Fibroblast of peridontal ligament (primary cell): ENCODE measurements at regions not wholly inside any gene's neighbourhood (a gene's known extent, or its start where the extent isn't known, plus 50 kb on each side); places are given as distances from the start of the nearest gene placed in this dataset.
A peak's percentile ranks its signal among the peaks of the same experiment; 100 is the strongest.

ENCODE experiments used
- DNase-seq: peaks from one replicate; pipeline ENCODE4 v3.0.0-alpha.2; 2010; ENCODE audit errors: extremely low read depth

DNA sequence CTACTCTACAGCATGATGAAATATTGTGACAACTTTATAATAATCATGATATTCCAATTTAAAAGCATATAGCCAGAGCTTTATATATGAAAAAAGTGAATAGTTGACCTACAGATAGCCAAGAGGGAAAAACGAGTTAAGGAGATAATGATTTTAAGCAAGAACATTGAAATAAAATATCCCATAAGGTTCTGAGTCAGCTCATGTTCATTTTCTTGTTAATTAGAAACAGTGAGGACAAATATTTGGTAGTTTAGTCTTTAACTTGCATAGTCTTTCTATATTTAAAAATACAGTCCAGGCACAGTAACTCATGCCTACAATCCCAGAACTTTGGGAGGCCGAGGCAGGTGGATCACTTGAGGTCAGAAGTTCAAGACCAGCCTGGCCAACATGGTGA lies 55.8 kb upstream of the CDH6 start:
- DNase-seq: peak; percentile 60

DNA sequence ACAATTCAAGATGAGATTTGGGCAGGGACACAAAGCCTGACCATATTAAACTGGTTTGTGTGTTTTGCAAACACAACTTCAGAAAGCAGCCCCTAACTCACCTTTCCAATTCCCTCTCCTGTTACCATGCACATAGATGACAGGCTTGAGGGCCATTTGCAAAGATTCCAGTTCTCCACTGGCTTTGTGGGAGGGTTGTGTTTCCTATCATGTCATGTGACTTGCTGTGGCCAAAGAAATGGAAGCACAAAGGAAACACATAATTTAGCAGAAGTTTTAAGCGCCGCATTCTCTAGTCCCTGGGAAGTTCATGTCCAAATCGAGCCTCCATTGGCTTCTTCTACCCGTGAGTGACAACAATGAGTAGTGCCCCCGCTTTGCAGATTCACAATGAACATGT lies 57.9 kb upstream of the CDH6 start:
- no peak for DNase-seq

DNA sequence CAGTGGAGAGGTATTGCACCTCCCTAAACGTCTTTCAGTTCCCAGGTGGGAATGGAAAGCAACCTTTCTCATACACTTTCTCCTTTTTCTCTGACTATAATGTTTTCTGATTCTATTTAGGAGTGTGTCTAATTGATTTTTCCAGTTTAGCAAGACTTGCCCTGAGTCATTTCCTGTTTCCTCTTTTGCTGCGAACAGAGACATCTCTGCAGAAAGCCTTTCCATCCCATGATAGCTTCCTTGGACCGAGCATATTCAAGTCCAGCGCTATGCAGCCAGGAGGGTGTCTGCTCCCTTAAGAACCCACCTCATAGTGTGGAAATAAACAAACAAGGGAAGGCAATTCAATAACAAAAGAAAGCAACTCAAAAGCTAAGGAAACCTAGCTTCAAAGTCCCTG lies 60.0 kb upstream of the CDH6 start:
- DNase-seq: no peak

DNA sequence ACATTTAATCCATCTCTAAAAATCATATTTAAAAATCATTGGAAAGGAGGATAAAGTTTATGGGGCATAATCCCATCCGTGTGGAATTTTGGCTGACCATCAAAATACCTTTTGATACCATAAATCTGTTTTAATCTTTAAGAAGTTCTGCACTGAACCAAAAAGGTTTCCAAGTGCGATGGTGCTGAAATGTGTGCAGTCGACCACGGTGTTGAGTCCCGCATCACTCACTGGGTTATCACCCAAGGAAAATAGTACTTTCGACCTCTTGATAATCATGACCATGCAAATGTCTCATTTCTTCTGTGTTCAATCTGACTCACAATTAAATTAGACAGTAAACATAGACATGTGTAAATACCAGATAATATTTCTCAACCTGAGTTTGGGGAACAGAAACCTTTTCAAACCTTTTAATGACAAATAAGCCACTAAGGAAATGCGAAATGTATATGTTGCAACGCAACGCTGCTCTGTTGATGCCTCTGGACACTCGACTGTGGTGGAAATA lies 62.0 kb upstream of the CDH6 start:
- no peak for DNase-seq

DNA sequence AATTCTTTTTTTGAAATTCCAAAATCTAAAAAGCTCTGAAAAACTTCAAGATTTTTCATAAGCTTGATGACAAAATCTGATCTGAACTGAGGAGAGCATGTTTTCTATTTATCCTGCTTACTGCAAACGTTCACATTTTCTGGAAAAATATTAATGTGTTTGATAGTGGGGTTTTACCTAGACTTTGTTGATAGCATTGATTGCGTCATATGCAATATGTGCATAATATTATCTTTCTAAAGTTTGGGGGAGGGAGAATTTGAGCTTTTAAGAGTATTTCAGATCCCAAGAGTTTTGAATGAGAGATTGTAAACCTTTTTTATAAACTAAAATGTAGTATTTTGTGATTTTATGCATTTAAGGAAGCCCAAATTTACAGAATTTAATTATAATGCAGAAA lies 62.8 kb upstream of the CDH6 start:
- DNase-seq: no peak

DNA sequence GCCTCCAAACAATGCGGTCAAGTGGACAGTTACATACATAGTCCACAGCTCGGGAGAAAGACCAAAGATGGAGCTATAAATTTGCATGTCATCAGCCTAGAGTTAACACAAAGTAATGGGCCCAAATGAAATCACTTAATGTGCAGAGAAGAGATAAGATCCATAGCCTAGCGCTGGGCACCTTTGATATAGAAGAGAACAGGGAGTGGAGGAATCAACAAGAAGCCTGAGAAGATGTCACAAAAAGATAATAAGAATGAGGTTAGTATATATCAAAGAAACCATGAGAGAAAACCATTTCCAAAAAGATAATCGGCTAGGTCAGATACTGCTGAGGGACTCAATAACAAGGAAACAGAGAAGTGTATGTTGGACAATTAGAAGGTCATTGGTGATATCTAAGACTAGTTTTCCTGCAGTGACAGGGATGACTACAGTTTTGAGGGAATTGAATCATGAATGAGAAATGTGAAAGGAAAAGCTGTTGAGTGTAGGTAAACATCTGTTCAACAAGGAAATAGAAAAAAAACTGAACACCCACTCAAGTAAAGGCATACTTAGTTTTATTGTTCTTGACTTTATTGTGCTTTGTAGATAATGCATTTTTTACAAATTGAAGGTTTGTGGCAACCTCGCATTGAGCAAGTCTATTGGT lies 68.7 kb upstream of the CDH6 start:
- DNase-seq: no peak

DNA sequence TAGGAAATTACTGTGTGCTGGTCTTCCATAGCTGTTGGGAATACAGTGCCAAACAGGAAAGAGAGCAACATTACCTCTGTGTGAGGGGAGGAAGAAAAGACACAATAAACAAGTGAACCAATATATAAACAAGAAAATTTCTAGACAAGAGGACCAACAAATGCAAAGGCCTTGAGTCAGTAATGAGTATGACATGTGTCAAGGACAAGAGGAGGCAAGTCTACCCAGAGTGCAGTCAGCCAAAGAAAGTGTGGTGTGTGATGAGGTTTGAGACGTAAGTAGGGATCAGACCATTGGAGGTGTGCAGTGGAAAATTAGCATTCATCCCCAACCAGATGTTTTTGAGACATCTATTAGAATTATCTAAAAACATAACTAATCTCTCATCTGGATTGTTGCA lies 69.5 kb upstream of the CDH6 start:
- DNase-seq: no peak

DNA sequence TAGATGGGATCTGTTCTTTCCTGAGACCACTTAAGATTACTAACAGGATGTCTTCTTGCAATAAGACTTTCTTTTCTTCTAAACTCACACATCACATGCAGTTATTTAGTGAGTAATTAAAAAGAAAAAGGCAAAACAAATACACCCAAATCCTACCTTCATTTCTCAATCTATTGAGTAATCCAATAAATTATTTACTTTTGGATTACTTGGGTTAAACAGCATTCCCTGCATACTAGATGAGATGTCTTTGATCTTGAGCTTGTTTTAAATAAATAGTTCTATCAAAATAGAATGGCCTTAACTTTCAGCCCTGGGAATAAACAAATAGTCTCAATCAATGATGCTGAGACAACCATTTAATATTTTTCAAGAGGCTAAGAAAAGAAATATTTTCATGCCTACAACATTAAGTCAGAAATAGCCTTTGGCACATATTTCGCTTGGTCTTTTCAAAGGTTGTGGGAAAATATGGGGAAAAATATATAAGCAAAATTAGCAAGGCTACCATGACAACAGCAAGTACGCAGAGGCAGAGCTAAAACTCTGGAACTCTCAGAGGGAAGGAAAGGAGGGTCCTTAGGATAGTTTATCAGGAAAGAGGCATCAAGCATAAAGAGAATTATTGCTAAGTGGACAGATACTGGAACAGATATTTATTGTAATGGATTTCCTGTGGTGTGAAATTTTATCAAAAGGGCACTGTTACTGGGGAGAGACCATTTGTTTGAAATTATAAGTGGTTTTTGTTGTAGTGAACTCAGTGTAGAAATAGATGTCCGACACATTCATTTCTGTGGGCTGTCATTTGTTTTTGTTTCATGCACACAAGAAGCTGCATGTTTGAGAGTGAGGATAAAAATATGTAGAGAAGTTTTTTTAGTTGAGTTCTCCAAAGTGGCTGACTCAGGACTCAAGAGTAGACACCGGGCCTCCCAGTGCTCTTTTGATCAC lies 70.2 kb upstream of the CDH6 start:
- DNase-seq: peak; percentile 68

DNA sequence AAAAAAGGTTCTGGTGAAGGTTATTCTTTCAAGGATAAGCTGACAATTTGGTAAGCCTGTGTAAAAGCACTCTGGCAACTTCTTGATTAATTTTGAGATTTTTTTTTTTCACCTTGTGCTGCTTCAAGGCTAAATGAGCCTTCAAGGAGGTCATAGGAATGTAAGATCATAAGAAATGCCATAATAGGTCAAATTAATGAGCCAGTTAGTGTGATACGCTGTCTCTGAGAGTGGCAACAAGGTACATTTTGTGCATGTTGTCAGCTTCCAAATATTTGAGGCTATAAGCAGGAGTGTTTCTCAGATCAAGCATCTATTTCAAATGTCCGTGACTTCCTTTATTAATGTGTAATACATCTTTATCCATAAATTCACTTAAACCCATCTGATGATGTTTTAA lies 72.3 kb upstream of the CDH6 start:
- no peak for DNase-seq

DNA sequence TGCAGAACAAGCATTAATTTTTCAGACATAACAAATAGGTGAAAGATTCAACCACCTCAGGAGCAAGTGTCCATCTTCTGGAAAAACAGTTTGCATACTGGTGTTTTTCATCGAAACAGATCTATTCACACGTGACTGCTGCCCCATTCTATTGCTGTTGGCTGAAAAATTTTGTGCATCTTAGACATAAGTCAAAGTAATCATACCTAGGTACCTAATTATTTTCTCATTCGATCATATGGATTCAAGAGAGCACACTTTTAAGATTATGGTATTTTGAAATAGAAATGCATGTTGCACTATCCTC lies 72.9 kb upstream of the CDH6 start:
- DNase-seq: no peak

DNA sequence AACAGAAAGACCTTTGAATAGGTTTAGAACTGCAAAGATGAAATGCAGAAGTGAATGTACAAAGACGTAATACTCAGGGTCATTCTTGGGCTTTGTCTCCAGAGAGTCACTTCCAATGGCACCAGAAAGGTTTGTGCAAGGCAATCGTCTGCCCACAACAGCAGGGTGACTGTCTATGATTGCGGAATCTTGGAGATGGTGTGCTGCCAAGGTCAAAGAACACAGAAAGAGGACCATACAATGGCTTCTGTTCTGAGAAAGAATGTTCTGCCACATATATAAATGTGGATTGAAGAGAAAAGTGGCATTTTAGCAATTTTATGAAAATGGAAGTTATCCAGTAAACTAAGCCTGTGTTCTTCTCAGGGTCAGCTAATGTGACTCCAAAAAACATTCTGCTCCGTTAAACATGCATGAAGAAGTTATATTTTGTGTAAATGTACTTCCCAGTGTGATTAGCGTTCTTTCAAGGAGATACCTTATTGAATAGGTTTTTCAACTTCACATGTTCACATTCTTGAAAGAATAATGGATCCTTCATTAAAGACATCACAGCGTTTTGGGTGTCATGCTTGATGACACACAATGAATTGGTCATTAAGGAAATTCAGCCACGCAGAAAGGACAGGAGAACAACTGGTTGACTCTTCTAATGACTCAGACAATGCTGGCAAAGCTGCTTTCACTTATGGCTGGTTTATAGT lies 73.4 kb upstream of the CDH6 start:
- peak; percentile 23 for DNase-seq

DNA sequence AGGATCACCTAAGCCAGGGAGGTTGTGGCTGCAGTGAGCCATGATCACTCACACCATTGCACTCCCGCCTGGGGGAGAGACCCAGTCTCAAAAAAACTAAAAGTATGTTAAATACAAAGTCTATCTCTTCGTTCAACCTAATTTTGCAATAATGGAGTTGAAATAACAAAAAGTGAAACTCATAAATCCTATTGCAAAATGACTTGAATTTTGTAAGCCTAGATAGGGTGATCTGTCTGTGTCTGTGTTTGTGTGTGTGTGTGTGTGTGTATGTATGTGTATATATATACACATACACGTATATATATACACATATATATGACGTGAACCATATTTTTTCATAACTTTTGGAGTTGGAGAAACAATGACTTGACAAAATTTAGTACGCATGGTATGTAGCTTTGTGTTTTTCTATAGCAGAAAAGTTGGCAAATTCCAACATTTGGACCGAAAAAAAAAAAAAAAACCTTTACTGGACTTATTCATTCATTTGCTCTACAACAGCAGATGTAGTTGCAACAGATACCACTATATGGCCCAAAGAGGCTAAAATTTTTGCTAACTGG lies 76.9 kb upstream of the CDH6 start:
- peak; percentile 17 for DNase-seq

DNA sequence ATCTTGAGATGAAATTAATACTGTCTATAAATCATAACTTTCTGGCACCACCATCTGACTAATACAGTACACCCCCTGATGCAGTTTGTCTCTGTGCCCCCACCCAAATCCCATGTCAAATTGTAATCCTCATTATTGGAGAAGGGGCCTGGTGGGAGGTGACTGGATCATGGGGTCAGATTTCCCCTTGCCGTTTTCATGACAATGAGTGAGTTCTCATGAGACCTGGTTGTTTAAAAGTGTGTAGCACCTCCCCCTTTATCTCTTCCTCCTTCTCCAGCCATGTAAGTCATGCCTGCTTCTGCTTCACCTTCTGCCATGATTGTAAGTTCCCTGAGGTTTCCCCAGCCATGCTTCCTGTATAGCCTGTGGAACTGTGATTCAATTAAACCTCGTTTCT lies 78.7 kb upstream of the CDH6 start:
- no peak for DNase-seq

DNA sequence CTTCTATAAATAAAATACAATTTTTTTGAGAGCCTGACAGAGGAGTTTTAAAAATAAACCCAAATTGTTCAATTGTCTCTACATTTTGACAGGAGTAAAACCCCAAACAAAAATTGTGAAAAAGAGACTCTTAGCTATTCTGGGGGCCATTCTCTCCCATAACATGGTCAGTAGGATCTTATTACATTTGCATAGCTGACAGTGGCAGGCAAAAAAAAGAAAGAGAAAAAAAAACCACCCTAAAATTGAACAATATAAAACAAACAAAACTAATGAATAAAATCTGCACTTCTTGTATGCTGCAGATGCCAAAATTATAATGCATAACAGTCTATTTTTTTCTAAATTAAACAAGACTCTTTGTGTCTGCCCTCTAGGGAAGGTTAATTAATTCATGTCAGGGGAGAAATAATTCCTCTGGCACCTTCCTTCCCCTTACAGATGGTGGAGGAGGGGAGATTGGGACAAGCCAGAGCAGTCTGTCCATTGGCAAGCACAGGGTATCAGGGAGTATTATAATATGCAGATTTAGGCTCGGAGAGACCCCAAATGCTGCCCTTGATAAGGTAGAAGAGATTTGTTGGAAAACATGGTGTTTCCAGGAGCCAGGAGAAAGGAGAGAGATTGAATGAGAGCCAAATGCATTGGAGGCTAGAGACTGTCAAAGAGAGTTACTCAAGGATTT lies 79.7 kb upstream of the CDH6 start:
- DNase-seq: peak; percentile 65

DNA sequence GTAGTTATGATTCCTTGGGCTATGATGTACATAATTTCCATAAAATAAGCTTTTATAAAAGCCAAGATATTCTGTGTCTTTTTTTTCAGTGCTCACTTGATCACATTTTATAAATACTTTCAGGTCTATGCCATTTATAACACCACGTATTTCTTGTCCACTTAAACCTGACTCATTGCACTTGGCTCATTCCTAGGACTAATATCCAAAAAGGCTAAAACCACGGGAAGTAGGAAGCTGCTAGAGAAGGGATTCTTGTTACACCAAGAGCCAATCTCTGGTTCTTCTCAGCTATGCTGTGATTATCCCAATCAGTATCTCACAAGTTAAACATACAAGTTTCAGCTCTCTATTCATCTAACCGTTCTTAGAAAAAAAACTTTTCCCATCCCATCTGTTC lies 80.4 kb upstream of the CDH6 start:
- peak; percentile 84 for DNase-seq

DNA sequence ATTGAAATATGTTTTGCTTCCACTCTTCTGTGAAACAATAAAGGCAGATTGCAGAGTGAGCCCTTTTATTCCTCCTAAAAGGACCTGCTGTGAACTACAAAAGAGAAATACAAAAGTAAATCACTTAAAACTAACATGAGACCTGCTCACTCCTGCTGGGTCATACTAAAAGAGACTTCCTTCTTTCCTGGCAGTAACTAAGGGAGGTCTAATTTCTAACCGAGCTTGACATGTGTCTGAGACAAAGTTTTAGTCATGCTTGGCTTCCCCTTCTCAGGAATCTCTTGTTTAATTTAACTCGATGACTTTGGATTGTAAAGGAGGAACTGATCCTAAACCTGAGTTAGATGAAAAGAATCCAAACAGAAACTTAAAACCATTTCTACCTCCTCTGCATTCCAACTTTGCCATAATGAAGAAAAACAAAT lies 86.4 kb upstream of the CDH6 start:
- peak; percentile 64 for DNase-seq

DNA sequence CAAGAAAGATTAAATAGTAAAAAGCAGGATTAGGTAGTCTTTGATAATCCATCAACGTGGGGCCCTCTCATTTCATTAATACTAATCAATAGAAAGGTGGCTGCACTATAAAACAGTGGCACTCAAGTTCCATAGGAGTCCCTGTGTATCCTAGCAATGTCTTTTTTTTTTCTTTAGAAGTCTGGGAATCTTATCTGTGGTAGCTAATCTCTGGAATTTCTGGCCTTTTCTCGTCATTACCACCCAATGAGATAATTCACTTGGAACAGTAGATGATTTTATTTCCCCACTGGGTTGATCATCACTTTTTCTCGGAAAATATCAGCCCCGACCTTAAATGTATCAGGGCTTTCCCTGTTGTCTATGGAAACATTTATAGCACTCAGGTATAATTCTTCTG lies 86.8 kb upstream of the CDH6 start:
- no peak for DNase-seq

DNA sequence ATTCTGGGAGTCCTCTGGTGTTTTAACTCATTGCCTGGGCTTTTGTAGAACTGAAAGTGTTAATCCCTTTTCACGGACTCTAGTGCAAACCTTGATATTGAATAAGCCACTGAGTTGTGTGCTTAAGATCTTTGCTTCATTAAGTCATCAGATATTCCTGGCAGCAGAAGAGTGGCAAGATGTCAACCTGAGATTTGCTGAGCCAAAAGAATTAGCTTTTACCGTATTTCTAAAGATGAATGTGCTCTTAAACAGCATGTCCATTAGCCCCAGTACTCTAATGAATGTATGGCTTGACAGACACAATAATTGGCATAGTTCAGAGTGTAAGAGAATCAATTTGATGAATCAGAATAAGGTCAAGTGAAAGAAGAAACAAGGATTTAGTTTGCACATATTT lies 87.2 kb upstream of the CDH6 start:
- DNase-seq: no peak

DNA sequence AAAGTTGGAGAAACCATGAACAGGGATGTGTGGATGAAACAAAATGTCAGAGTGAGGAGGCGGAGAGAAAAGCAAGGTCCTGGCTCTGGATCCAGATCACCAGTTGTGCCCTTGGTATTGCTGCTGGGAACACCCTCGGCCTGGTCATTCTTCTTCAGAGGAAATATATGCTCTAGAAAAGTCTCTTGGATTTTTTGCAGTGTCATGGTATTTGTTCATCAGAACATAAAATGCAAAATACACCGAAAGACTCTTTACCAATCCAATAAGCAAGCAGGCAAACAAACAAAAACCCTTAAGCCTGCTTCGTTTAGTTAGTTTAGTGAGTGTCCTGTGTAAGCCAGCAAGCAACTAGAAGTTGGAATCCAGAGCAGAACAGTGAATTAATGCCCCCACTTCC lies 88.7 kb upstream of the CDH6 start:
- DNase-seq: no peak

DNA sequence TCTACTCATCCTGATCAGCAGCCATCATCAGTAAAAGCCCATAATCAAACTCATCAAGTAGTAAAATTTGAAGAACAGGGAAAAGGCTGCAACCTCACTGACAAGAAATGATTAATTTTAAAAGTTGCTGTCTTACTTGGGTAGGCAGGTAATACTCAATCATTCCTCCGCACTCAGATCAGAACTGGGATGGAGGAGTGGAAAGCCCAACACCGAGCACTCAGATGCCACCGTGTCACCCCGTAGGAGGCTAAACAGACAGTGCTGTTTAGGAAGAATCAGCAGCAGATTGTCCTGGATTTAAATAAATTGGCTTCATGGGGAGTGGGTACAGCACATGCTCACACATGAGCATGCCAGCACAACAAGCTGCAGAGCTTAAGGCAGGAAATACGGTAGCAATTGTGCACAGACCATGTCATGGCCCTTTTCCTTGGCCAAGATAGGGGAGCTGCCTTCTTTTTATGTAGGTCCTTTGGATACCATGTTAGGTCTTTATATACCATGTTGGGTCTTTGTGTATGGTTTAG lies 92.6 kb upstream of the CDH6 start:
- DNase-seq: no peak

DNA sequence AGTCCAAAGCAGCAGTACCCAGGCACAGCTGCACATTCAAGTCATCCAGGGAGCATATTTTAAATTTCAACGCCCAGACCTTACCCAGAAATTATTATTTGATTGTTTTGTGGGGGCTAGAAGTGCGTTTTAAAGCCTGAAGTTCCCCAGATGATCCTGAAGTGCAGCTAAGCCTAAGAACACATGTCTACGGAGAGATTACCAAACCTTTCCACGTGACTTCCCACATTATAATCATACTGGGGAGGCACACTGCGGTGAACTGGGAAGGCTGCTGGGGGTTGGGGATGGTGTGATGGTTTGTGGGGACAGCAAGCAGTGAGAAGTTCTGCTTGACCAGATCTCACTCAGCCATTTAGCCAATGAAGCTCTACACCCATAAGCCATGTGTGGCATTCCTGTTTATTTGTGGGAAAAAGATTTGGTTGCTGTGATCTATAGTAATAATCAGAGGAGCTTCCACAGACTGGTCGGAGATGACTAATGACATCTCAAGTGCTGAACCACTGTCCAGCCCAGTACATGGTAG lies 93.4 kb upstream of the CDH6 start:
- no peak for DNase-seq
